Nucleus accumbens (tissue), 56 donors: ENCODE measurements at regions not wholly inside any gene's neighbourhood (a gene's known extent, or its start where the extent isn't known, plus 50 kb on each side); places are given as distances from the start of the nearest gene placed in this dataset.
"Not testable (repeated sequence)": the region's sequence is repeated elsewhere in the genome, so short reads cannot be mapped to it uniquely, and the experiment has no call there.

ENCODE experiments used
- DNase-seq, 56 donors: peaks; one replicate each; lab custom pipeline; 2025; lab: John Stamatoyannopoulos, UW

- no peak for DNase-seq
These were observed 225.7 kb upstream of the KCNK2 start for GRCh38 chr1:214856843-214857242.

- no peak for DNase-seq
These were observed 224.8 kb upstream of the KCNK2 start for GRCh38 chr1:214857716-214858115.

GRCh38 chr1:214859647-214860046 lies 222.9 kb upstream of the KCNK2 start:
- no peak for DNase-seq

GRCh38 chr1:214861615-214862014 lies 220.9 kb upstream of the KCNK2 start:
- DNase-seq: no peak

- no peak for DNase-seq
These were observed 220.1 kb upstream of the KCNK2 start for GRCh38 chr1:214862421-214862820.

- DNase-seq: no peak
These were observed 217.4 kb upstream of the KCNK2 start for GRCh38 chr1:214864896-214865688.

- not testable (repeated sequence) for DNase-seq
These were observed 212.1 kb upstream of the KCNK2 start for GRCh38 chr1:214870426-214870825.

- DNase-seq: no peak
These were observed 201.6 kb upstream of the KCNK2 start for GRCh38 chr1:214880956-214881355.

GRCh38 chr1:214882616-214883015 lies 199.9 kb upstream of the KCNK2 start:
- no peak for DNase-seq

- DNase-seq: no peak
These were observed 187.4 kb upstream of the KCNK2 start for GRCh38 chr1:214895011-214895600.

- DNase-seq: no peak
These were observed 185.6 kb upstream of the KCNK2 start for GRCh38 chr1:214896921-214897320.

GRCh38 chr1:214897581-214897980 lies 185.0 kb upstream of the KCNK2 start:
- DNase-seq: no peak

- no peak for DNase-seq
These were observed 184.4 kb upstream of the KCNK2 start for GRCh38 chr1:214898161-214898560.

- no peak for DNase-seq
These were observed 183.8 kb upstream of the KCNK2 start for GRCh38 chr1:214898718-214899117.

- DNase-seq: no peak
These were observed 182.6 kb upstream of the KCNK2 start for GRCh38 chr1:214899908-214900460.

GRCh38 chr1:214900590-214900989 lies 181.9 kb upstream of the KCNK2 start:
- no peak for DNase-seq

GRCh38 chr1:214901718-214902117 lies 180.8 kb upstream of the KCNK2 start:
- DNase-seq: no peak

- no peak for DNase-seq
These were observed 179.8 kb upstream of the KCNK2 start for GRCh38 chr1:214902636-214903320.

GRCh38 chr1:214912127-214912526 lies 170.4 kb upstream of the KCNK2 start:
- DNase-seq: peak in 1 of 56 donors; percentile 0

- DNase-seq: no peak
These were observed 168.6 kb upstream of the KCNK2 start for GRCh38 chr1:214913966-214914365.

GRCh38 chr1:214917081-214917635 lies 165.4 kb upstream of the KCNK2 start:
- DNase-seq: no peak
